ENCODE measurements at regions not wholly inside any gene's neighbourhood (a gene's known extent, or its start where the extent isn't known, plus 50 kb on each side); places are given as distances from the start of the nearest gene placed in this dataset.
"Not testable (repeated sequence)": the region's sequence is repeated elsewhere in the genome, so short reads cannot be mapped to it uniquely, and the experiment has no call there.

GRCh38 chr16:17977260-17977659, 359.3 kb downstream of the NPIPA8 start:
- no peak for DNase-seq

- no peak for DNase-seq
Observed at GRCh38 chr16:17972460-17972943, 364.0 kb downstream of the NPIPA8 start.

GRCh38 chr16:17970816-17971331, 365.7 kb downstream of the NPIPA8 start:
- no peak for DNase-seq

GRCh38 chr16:17970157-17970765, 366.3 kb downstream of the NPIPA8 start:
- no peak for DNase-seq

GRCh38 chr16:17965133-17965900, 371.2 kb downstream of the NPIPA8 start:
- DNase-seq = no peak

- DNase-seq = no peak
Observed at GRCh38 chr16:17964196-17964595, 372.3 kb downstream of the NPIPA8 start.

- DNase-seq = no peak
Observed at GRCh38 chr16:17963185-17963836, 373.2 kb downstream of the NPIPA8 start.

GRCh38 chr16:17962726-17963125, 373.8 kb downstream of the NPIPA8 start:
- no peak for DNase-seq

GRCh38 chr16:17961822-17962221, 374.7 kb downstream of the NPIPA8 start:
- DNase-seq = not testable (repeated sequence)

- DNase-seq = no peak
Observed at GRCh38 chr16:17951378-17951777, 385.2 kb downstream of the NPIPA8 start.

- DNase-seq = no peak
Observed at GRCh38 chr16:17949982-17950250, 386.6 kb downstream of the NPIPA8 start.

GRCh38 chr16:17949141-17949981, 387.2 kb downstream of the NPIPA8 start:
- no peak for DNase-seq

GRCh38 chr16:17947637-17948036, 388.9 kb downstream of the NPIPA8 start:
- DNase-seq = no peak

- no peak for DNase-seq
Observed at GRCh38 chr16:17947165-17947564, 389.4 kb downstream of the NPIPA8 start.

GRCh38 chr16:17945080-17945601, 391.4 kb downstream of the NPIPA8 start:
- DNase-seq = no peak

- DNase-seq = no peak
Observed at GRCh38 chr16:17944345-17944744, 392.2 kb downstream of the NPIPA8 start.

- DNase-seq = no peak
Observed at GRCh38 chr16:17942067-17942466, 394.5 kb downstream of the NPIPA8 start.

- DNase-seq = no peak
Observed at GRCh38 chr16:17940584-17941364, 395.8 kb downstream of the NPIPA8 start.

- DNase-seq = no peak
Observed at GRCh38 chr16:17939723-17940122, 396.8 kb downstream of the NPIPA8 start.

GRCh38 chr16:17939122-17939536, 397.4 kb downstream of the NPIPA8 start:
- no peak for DNase-seq

- no peak for DNase-seq
Observed at GRCh38 chr16:17938546-17938945, 398.0 kb downstream of the NPIPA8 start.
